ENCODE measurements at regions not wholly inside any gene's neighbourhood (a gene's known extent, or its start where the extent isn't known, plus 50 kb on each side); places are given as distances from the start of the nearest gene placed in this dataset.

DNA sequence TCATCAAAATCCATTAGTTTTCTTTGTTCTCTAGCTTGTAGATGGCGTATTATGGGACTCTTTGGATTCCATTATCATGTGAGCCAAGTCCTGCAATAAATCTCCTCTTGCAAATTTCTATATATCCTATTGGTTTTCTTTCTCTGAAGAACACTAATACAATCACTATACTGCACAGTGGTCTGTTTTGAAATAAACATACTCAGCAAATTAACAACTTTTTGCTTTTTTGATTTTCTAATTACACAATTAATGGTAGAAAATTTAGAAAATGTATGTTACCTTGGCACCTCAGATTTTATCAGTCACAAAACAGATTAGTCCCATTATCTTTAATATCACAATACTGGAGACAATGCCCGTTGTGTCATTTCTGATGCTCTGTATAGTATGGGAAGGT is 513.2 kb upstream of the MIS18BP1 start:
- in situ Hi-C loops (cut with MboI) = no loop called here
- no peaks in the 10 kb centered on the region for H3K27me3 ChIP-seq (ENCODE audit: control insufficient read depth in 2 of 2, insufficient read depth in 2 of 2, low read length in 2 of 2)
- intact Hi-C loops (cut with micrococcal nuclease) = no loop called here
- no peak for FAIRE-seq
- no peak overlapping the region for H3K9ac ChIP-seq (ENCODE audit: insufficient read depth in 1 of 2, low read depth in 2 of 2, low read length in 2 of 2)
- DNase-seq (ENCODE audit: extremely low read depth in 1 of 4, low spot score in 3 of 4) = no peak
- no peak overlapping the region for H3K4me3 ChIP-seq
- H3K79me2 ChIP-seq (ENCODE audit: control insufficient read depth, insufficient read depth, low read length) = no peaks in the 10 kb centered on the region
- no TSS peak for BruUV-seq (replicated peaks)
- H3K4me1 ChIP-seq (replicated peaks in 1 of 2; ENCODE audit: control insufficient read depth in 2 of 2, insufficient read depth in 2 of 2, low read length in 2 of 2) = no peaks in the 10 kb centered on the region
- ChIA-PET POLR2A (no interaction called here), CTCF (ENCODE audit: low intra/inter-chr PET ratio) (no interaction called here)
- no peak overlapping the region for H3K4me2 ChIP-seq (ENCODE audit: insufficient read depth, low read length)
- H3K27ac ChIP-seq (ENCODE audit: extremely low read depth, low read depth, low read length) = no peak overlapping the region
- no peak overlapping the region for H2AFZ ChIP-seq (ENCODE audit: low read depth, low read length)
- no peaks in the 10 kb centered on the region for H3K9me1 ChIP-seq (ENCODE audit: control insufficient read depth, insufficient read depth, low read length)
- H4K20me1 ChIP-seq (replicated peaks; ENCODE audit: control insufficient read depth, insufficient read depth, low read length) = no peaks in the 10 kb centered on the region
- H3K36me3 ChIP-seq (ENCODE audit: control insufficient read depth, insufficient read depth, low read length) = no peaks in the 10 kb centered on the region
- 0% methylated on average over 2 of the region's 2 CpGs for WGBS (ENCODE audit: insufficient coverage, low coverage, missing lambda C conversion rate)
- no peak for ATAC-seq
- TF ChIP-seq LEF1 (IDR thresholded peaks at IDR 0.05) (no peak), ZNF316 (IDR thresholded peaks at IDR 0.05) (0 out of 2 replicates have a peak, but pooled peaks have one; percentile 23), STAT5A (IDR thresholded peaks at IDR 0.05; ENCODE audit: borderline replicate concordance, low read length) (no peak), LARP7 (IDR thresholded peaks at IDR 0.05) (no peak), ARHGAP35 (IDR thresholded peaks at IDR 0.05; ENCODE audit: partially characterized antibody) (no peak), IRF1 (CRISPR knock-in tag; IDR thresholded peaks at IDR 0.05; ENCODE audit: borderline replicate concordance) (no peak), TAF15 (IDR thresholded peaks at IDR 0.05; ENCODE audit: low read depth, low read length) (no peak)
- TF ChIP-seq, protein P1, sequence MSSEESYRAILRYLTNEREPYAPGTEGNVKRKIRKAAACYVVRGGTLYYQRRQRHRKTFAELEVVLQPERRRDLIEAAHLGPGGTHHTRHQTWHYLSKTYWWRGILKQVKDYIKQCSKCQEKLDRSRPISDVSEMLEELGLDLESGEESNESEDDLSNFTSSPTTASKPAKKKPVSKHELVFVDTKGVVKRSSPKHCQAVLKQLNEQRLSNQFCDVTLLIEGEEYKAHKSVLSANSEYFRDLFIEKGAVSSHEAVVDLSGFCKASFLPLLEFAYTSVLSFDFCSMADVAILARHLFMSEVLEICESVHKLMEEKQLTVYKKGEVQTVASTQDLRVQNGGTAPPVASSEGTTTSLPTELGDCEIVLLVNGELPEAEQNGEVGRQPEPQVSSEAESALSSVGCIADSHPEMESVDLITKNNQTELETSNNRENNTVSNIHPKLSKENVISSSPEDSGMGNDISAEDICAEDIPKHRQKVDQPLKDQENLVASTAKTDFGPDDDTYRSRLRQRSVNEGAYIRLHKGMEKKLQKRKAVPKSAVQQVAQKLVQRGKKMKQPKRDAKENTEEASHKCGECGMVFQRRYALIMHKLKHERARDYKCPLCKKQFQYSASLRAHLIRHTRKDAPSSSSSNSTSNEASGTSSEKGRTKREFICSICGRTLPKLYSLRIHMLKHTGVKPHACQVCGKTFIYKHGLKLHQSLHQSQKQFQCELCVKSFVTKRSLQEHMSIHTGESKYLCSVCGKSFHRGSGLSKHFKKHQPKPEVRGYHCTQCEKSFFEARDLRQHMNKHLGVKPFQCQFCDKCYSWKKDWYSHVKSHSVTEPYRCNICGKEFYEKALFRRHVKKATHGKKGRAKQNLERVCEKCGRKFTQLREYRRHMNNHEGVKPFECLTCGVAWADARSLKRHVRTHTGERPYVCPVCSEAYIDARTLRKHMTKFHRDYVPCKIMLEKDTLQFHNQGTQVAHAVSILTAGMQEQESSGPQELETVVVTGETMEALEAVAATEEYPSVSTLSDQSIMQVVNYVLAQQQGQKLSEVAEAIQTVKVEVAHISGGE (CRISPR knock-in tag; IDR thresholded peaks at IDR 0.05) = no peak
- no peaks in the 10 kb centered on the region for H3K9me3 ChIP-seq (replicated peaks; ENCODE audit: control insufficient read depth, insufficient read depth, low read depth, low read length)
